ENCODE measurements at regions not wholly inside any gene's neighbourhood (a gene's known extent, or its start where the extent isn't known, plus 50 kb on each side); places are given as distances from the start of the nearest gene placed in this dataset.

GRCh38 chr10:128875956-128876736 lies 590.9 kb upstream of the MGMT start:
- H3K4me3 ChIP-seq: no peak overlapping the region
- TF ChIP-seq, protein P1, sequence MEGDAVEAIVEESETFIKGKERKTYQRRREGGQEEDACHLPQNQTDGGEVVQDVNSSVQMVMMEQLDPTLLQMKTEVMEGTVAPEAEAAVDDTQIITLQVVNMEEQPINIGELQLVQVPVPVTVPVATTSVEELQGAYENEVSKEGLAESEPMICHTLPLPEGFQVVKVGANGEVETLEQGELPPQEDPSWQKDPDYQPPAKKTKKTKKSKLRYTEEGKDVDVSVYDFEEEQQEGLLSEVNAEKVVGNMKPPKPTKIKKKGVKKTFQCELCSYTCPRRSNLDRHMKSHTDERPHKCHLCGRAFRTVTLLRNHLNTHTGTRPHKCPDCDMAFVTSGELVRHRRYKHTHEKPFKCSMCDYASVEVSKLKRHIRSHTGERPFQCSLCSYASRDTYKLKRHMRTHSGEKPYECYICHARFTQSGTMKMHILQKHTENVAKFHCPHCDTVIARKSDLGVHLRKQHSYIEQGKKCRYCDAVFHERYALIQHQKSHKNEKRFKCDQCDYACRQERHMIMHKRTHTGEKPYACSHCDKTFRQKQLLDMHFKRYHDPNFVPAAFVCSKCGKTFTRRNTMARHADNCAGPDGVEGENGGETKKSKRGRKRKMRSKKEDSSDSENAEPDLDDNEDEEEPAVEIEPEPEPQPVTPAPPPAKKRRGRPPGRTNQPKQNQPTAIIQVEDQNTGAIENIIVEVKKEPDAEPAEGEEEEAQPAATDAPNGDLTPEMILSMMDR (IDR thresholded peaks at IDR 0.05; ENCODE audit: poor library complexity): no peak
- no peak for TF ChIP-seq EZH2phosphoT487 (IDR thresholded peaks at IDR 0.05; ENCODE audit: low read depth, severe bottlenecking, unreplicated experiment)
- no peak for TF ChIP-seq EZH2 (IDR thresholded peaks at IDR 0.05; ENCODE audit: borderline replicate concordance)

GRCh38 chr10:128877141-128877540 lies 589.9 kb upstream of the MGMT start:
- H3K36me3 ChIP-seq (replicated peaks; ENCODE audit: insufficient read depth, low read depth): no peaks in the 10 kb centered on the region
- no peaks in the 10 kb centered on the region for H4K20me1 ChIP-seq (ENCODE audit: insufficient read depth, poor library complexity, severe bottlenecking)
- H3K4me2 ChIP-seq: no peak overlapping the region
- no peak overlapping the region for H3K4me3 ChIP-seq
- H3K9me3 ChIP-seq (ENCODE audit: low read depth): no peaks in the 10 kb centered on the region
- no peak for DNase-seq (ENCODE audit: low spot score)
- no peaks in the 10 kb centered on the region for H3K27me3 ChIP-seq
- H3K27ac ChIP-seq: no peak overlapping the region
- WGBS (ENCODE audit: low lambda C conversion rate, missing lambda C conversion rate): 86% methylated on average over 10 of the region's 10 CpGs
- H3K9me2 ChIP-seq (replicated peaks; ENCODE audit: insufficient read depth): no peaks in the 10 kb centered on the region
- no peak overlapping the region for H2AFZ ChIP-seq
- TF ChIP-seq, protein P1 (IDR thresholded peaks at IDR 0.05; ENCODE audit: poor library complexity): no peak
- TF ChIP-seq EZH2 (IDR thresholded peaks at IDR 0.05; ENCODE audit: borderline replicate concordance) (no peak), EZH2phosphoT487 (IDR thresholded peaks at IDR 0.05; ENCODE audit: low read depth, severe bottlenecking, unreplicated experiment) (no peak)
- H3K79me2 ChIP-seq: no peaks in the 10 kb centered on the region
- no peaks in the 10 kb centered on the region for H3K4me1 ChIP-seq (ENCODE audit: insufficient read depth)

More at GRCh38 chr10:128875956-128876736, 590.9 kb upstream of the MGMT start:
- H3K4me1 ChIP-seq (ENCODE audit: insufficient read depth): no peaks in the 10 kb centered on the region
- H3K9me2 ChIP-seq (replicated peaks; ENCODE audit: insufficient read depth): no peaks in the 10 kb centered on the region
- no peak overlapping the region for H2AFZ ChIP-seq
- no peaks in the 10 kb centered on the region for H4K20me1 ChIP-seq (ENCODE audit: insufficient read depth, poor library complexity, severe bottlenecking)
- H3K4me2 ChIP-seq: no peak overlapping the region
- no peaks in the 10 kb centered on the region for H3K36me3 ChIP-seq (replicated peaks; ENCODE audit: insufficient read depth, low read depth)
- WGBS (ENCODE audit: low lambda C conversion rate, missing lambda C conversion rate): 68% methylated on average over 7 of the region's 7 CpGs
- no peaks in the 10 kb centered on the region for H3K9me3 ChIP-seq (ENCODE audit: low read depth)
- peak overlapping the region; percentile 33 for H3K27ac ChIP-seq
- no peaks in the 10 kb centered on the region for H3K27me3 ChIP-seq
- no peaks in the 10 kb centered on the region for H3K79me2 ChIP-seq
- DNase-seq (ENCODE audit: low spot score): peak; percentile 59

GRCh38 chr10:128877936-128878335 lies 589.1 kb upstream of the MGMT start:
- Histone ChIP-seq H3K27me3 (no peaks in the 10 kb centered on the region), H2AFZ (no peak overlapping the region), H3K27ac (no peak overlapping the region), H4K20me1 (ENCODE audit: insufficient read depth, poor library complexity, severe bottlenecking) (no peaks in the 10 kb centered on the region), H3K4me2 (no peak overlapping the region), H3K36me3 (replicated peaks; ENCODE audit: insufficient read depth, low read depth) (no peaks in the 10 kb centered on the region), H3K9me3 (ENCODE audit: low read depth) (no peaks in the 10 kb centered on the region), H3K4me3 (no peak overlapping the region), H3K79me2 (no peaks in the 10 kb centered on the region), H3K9me2 (replicated peaks; ENCODE audit: insufficient read depth) (no peaks in the 10 kb centered on the region), H3K4me1 (ENCODE audit: insufficient read depth) (no peaks in the 10 kb centered on the region)
- no peak for DNase-seq (ENCODE audit: low spot score)
- TF ChIP-seq EZH2phosphoT487 (IDR thresholded peaks at IDR 0.05; ENCODE audit: low read depth, severe bottlenecking, unreplicated experiment) (no peak), EZH2 (IDR thresholded peaks at IDR 0.05; ENCODE audit: borderline replicate concordance) (no peak)
- TF ChIP-seq, protein P1 (IDR thresholded peaks at IDR 0.05; ENCODE audit: poor library complexity): no peak
- 86% methylated on average over 7 of the region's 7 CpGs for WGBS (ENCODE audit: low lambda C conversion rate, missing lambda C conversion rate)
